Spleen (tissue), 7 donors: ENCODE measurements at regions not wholly inside any gene's neighbourhood (a gene's known extent, or its start where the extent isn't known, plus 50 kb on each side); places are given as distances from the start of the nearest gene placed in this dataset.

Experiments
- CTCF ChIP-seq, 11 experiments: fragments of 200-600 bp in 7 of 11; fragments of 450-650 bp in 4 of 11; sonication (generic) in 4 of 11; IDR thresholded peaks in 8 of 11; conservative IDR thresholded peaks in 3 of 11; 1 replicate in 7 of 11; 2 replicates in 4 of 11; pipeline versions ENCODE4 v1.4.0 to v1.8.0; 2016 to 2021; ENCODE audit warnings: antibody characterized with exemption in 11 of 11, inconsistent platforms in 4 of 11, mild to moderate bottlenecking in 1 of 11
- POLR2A ChIP-seq, 3 donors: fragments of 450-650 bp; IDR thresholded peaks; one replicate each; pipeline ENCODE4 v1.5.1; 2017; ENCODE audit warnings: antibody characterized with exemption in 3 of 3, mild to moderate bottlenecking in 1 of 3
- donor health status: DM: no; HTN: no; CAD: no; lungs with moderate emphysema.
- donor health status: DM: no; HTN: no; CAD: no.
- donor health status: DM: no; HTN: no; CAD: no.

GRCh38 chr6:102895683-102896082 is 1502.2 kb downstream of the GRIK2 start:
- TF ChIP-seq CTCF (IDR thresholded peaks at IDR 0.05 in 8 of 11, conservative IDR thresholded peaks at IDR 0.05 in 3 of 11) (no peak), POLR2A (IDR thresholded peaks at IDR 0.05) (no peak)
